H9 (cell line): ENCODE measurements at regions not wholly inside any gene's neighbourhood (a gene's known extent, or its start where the extent isn't known, plus 50 kb on each side); places are given as distances from the start of the nearest gene placed in this dataset.

Experiments
- DNase-seq: peaks from one replicate; pipeline ENCODE4 v3.0.0-alpha.2; 2017
- H2AFZ ChIP-seq: one replicate; pipeline ENCODE4 v1.6.1; 2013; ENCODE audit warnings: mild to moderate bottlenecking, low read length, control low read depth, moderate library complexity
- H2AK5ac ChIP-seq: 2 replicates; pipeline ENCODE4 v1.6.1; 2013; ENCODE audit warnings: low read length, control low read depth, mixed read lengths; ENCODE audit not compliant: insufficient read length
- H2BK120ac ChIP-seq: one replicate; pipeline ENCODE4 v1.6.1; 2013; ENCODE audit warnings: low read depth, mild to moderate bottlenecking, low read length, control low read depth, inconsistent platforms; ENCODE audit not compliant: poor library complexity, severe bottlenecking
- H2BK12ac ChIP-seq: 2 replicates; pipeline ENCODE4 v1.6.1; 2013; ENCODE audit warnings: low read length, control low read depth, mixed read lengths, low read depth; ENCODE audit not compliant: insufficient read length
- H2BK15ac ChIP-seq: 2 replicates; pipeline ENCODE4 v1.6.1; 2013; ENCODE audit warnings: low read depth, low read length, control low read depth
- H2BK20ac ChIP-seq: one replicate; pipeline ENCODE4 v1.6.1; 2013; ENCODE audit warnings: low read depth, mild to moderate bottlenecking, low read length, control low read depth, inconsistent platforms; ENCODE audit not compliant: poor library complexity, severe bottlenecking
- H2BK5ac ChIP-seq: 2 replicates; pipeline ENCODE4 v1.6.1; 2013; ENCODE audit warnings: low read length, control low read depth, mixed read lengths; ENCODE audit not compliant: insufficient read length
- H3K14ac ChIP-seq: 2 replicates; pipeline ENCODE4 v1.6.1; 2013; ENCODE audit warnings: low read length, control low read depth; ENCODE audit not compliant: insufficient read depth
- H3K18ac ChIP-seq: 2 replicates; pipeline ENCODE4 v1.6.1; 2013; ENCODE audit warnings: low read depth, mild to moderate bottlenecking, mixed read lengths, low read length, control low read depth; ENCODE audit not compliant: insufficient read length
- H3K23ac ChIP-seq: 2 replicates; pipeline ENCODE4 v1.6.1; 2013; ENCODE audit warnings: low read length, control low read depth, mixed read lengths, low read depth; ENCODE audit not compliant: insufficient read length
- H3K23me2 ChIP-seq: 2 replicates; pipeline ENCODE4 v1.6.1; 2013; ENCODE audit warnings: low read depth, mild to moderate bottlenecking, mixed read lengths, low read length, control low read depth; ENCODE audit not compliant: insufficient read length, poor library complexity, severe bottlenecking
- H3K27ac ChIP-seq: 2 replicates; pipeline ENCODE4 v1.5.1; 2013; ENCODE audit warnings: low read length, control low read depth, mixed read lengths, low read depth; ENCODE audit not compliant: insufficient read length
- H3K27me3 ChIP-seq: 2 replicates; pipeline ENCODE4 v1.6.1; 2013; ENCODE audit warnings: low read length, control low read depth, inconsistent platforms; ENCODE audit not compliant: insufficient read depth
- H3K4ac ChIP-seq: 2 replicates; pipeline ENCODE4 v1.6.1; 2013; ENCODE audit warnings: low read depth, mild to moderate bottlenecking, control low read depth, inconsistent platforms, low read length, moderate library complexity
- H3K4me1 ChIP-seq: 2 replicates; pipeline ENCODE4 v1.6.1; 2013; ENCODE audit warnings: low read length, control low read depth, inconsistent platforms; ENCODE audit not compliant: insufficient read depth
- H3K4me2 ChIP-seq: 2 replicates; pipeline ENCODE4 v1.6.1; 2013; ENCODE audit warnings: low read length, control low read depth, mixed read lengths; ENCODE audit not compliant: insufficient read length, insufficient read depth
- H3K56ac ChIP-seq: 2 replicates; pipeline ENCODE4 v1.6.1; 2013; ENCODE audit warnings: low read depth, mild to moderate bottlenecking, mixed read lengths, low read length, control low read depth; ENCODE audit not compliant: insufficient read length
- H3K79me1 ChIP-seq: 2 replicates; pipeline ENCODE4 v1.6.1; 2013; ENCODE audit warnings: low read depth, mild to moderate bottlenecking, moderate library complexity, low read length, control low read depth, inconsistent platforms; ENCODE audit not compliant: insufficient read depth, poor library complexity, severe bottlenecking
- H3K79me2 ChIP-seq: 2 replicates; pipeline ENCODE4 v1.6.1; 2013; ENCODE audit warnings: low read length, control low read depth, inconsistent platforms; ENCODE audit not compliant: insufficient read depth
- H3K9ac ChIP-seq: 2 replicates; pipeline ENCODE4 v1.6.1; 2013; ENCODE audit warnings: low read length, control low read depth, mixed read lengths; ENCODE audit not compliant: insufficient read length; ENCODE audit errors: extremely low read depth
- H3K9me3 ChIP-seq: one replicate; pipeline ENCODE4 v1.6.1; 2013; ENCODE audit warnings: low read depth, low read length, inconsistent platforms; ENCODE audit not compliant: control insufficient read depth
- H3T11ph ChIP-seq: one replicate; pipeline ENCODE4 v1.6.1; 2013; ENCODE audit warnings: mild to moderate bottlenecking, low read length, control low read depth, inconsistent platforms
- H4K20me1 ChIP-seq: one replicate; pipeline ENCODE4 v1.6.1; 2013; ENCODE audit not compliant: control insufficient read depth, insufficient read length, insufficient read depth
- H4K5ac ChIP-seq: 2 replicates; pipeline ENCODE4 v1.6.1; 2013; ENCODE audit warnings: low read depth, mild to moderate bottlenecking, mixed read lengths, low read length, control low read depth; ENCODE audit not compliant: insufficient read length
- H4K8ac ChIP-seq: replicated peaks from 2 replicates; pipeline ENCODE4 v1.6.1; 2013; ENCODE audit warnings: low read length, control low read depth, mixed read lengths, low read depth; ENCODE audit not compliant: insufficient read length
- H4K91ac ChIP-seq: 2 replicates; pipeline ENCODE4 v1.6.1; 2013; ENCODE audit warnings: low read depth, mild to moderate bottlenecking, moderate library complexity, mixed read lengths, low read length, control low read depth; ENCODE audit not compliant: insufficient read length
- H3K27ac Mint-ChIP-seq, 3 experiments: 2 replicates in 2 of 3; 3 replicates in 1 of 3; pipeline ENCODE4 v1.8.0; 2020 to 2021; ENCODE audit warnings: mixed read lengths in 3 of 3, mild to moderate bottlenecking in 1 of 3, moderate library complexity in 1 of 3
- H3K27me3 Mint-ChIP-seq: 2 replicates; pipeline ENCODE4 v1.8.0; 2021; ENCODE audit warnings: low read depth, mild to moderate bottlenecking, moderate library complexity, mixed read lengths
- H3K36me3 Mint-ChIP-seq, 3 experiments: 2 replicates in 2 of 3; 3 replicates in 1 of 3; pipeline ENCODE4 v1.8.0; 2020 to 2021; ENCODE audit warnings: low read depth in 3 of 3, mixed read lengths in 3 of 3; ENCODE audit not compliant: insufficient read depth in 1 of 3
- H3K4me1 Mint-ChIP-seq, 2 experiments: 2 replicates each; pipeline ENCODE4 v1.8.0; 2020; ENCODE audit warnings: mixed read lengths in 2 of 2
- H3K4me3 Mint-ChIP-seq, 2 experiments: 2 replicates in 1 of 2; 3 replicates in 1 of 2; pipeline ENCODE4 v1.8.0; 2020 to 2021; ENCODE audit warnings: mild to moderate bottlenecking in 2 of 2, mixed read lengths in 2 of 2, moderate library complexity in 1 of 2
- H3K9me3 Mint-ChIP-seq, 2 experiments: 2 replicates in 1 of 2; 3 replicates in 1 of 2; pipeline ENCODE4 v1.8.0; 2020; ENCODE audit warnings: mild to moderate bottlenecking in 2 of 2, mixed read lengths in 2 of 2, moderate library complexity in 1 of 2
- CTCF ChIP-seq: fragments of 200-600 bp; sonication (generic); conservative IDR thresholded peaks from 3 replicates; pipeline ENCODE4 v1.8.0; 2021; ENCODE audit warnings: antibody characterized with exemption, mild to moderate bottlenecking
- WGBS: extraction: QIAGEN DNeasy Blood & Tissue Kit; methylation state at CpG from one replicate; pipeline ENCODE4 v1.1.7; 2013; ENCODE audit warnings: missing lambda C conversion rate, low lambda C conversion rate, mixed read lengths; ENCODE audit not compliant: insufficient read length; ENCODE audit errors: extremely low coverage; 5-methylcytosine and 5-hydroxymethylcytosine counted together

- no peaks in the 10 kb centered on the region for H3K27me3 Mint-ChIP-seq
- DNase-seq, result no peak
- H3K4me2 ChIP-seq, result no peak overlapping the region
Observed at GRCh38 chr11:26227883-26228502, 103.9 kb upstream of the ANO3 start.

More at GRCh38 chr11:26227883-26228502, 103.9 kb upstream of the ANO3 start:
- no peaks in the 10 kb centered on the region for H3K79me1 ChIP-seq
- H3K36me3 Mint-ChIP-seq, result peaks cover 0 to 4% (median 0%) of the 10 kb centered on the region in 3 experiments; a peak in 3 of 7 replicates
- H3K27ac ChIP-seq, result no peak overlapping the region
- H3K4me1 ChIP-seq, result no peaks in the 10 kb centered on the region
- H2BK15ac ChIP-seq, result no peak overlapping the region
- no peak overlapping the region for H2BK12ac ChIP-seq
- no peak overlapping the region for H2AK5ac ChIP-seq
- no peak overlapping the region for H2BK20ac ChIP-seq
- H2AFZ ChIP-seq, result no peak overlapping the region
- peaks cover 0 to 4% of the 10 kb centered on the region in 2 experiments; a peak in 3 of 5 replicates for H3K9me3 Mint-ChIP-seq
- no peak overlapping the region for H3K18ac ChIP-seq
- no peak overlapping the region for H3K14ac ChIP-seq
- no peaks in the 10 kb centered on the region for H3K9me3 ChIP-seq
- no peaks in the 10 kb centered on the region for H3K4me1 Mint-ChIP-seq
- H3K4me3 Mint-ChIP-seq, result no peak overlapping the region
- H2BK5ac ChIP-seq, result no peak overlapping the region
- H3K23me2 ChIP-seq, result no peaks in the 10 kb centered on the region
- H3K9ac ChIP-seq, result no peak overlapping the region
- H2BK120ac ChIP-seq, result no peak overlapping the region
- no peak overlapping the region for H3K23ac ChIP-seq
- no peak overlapping the region for H3T11ph ChIP-seq
- no peaks in the 10 kb centered on the region for H3K27me3 ChIP-seq
- no peak overlapping the region for H3K27ac Mint-ChIP-seq
- H4K5ac ChIP-seq, result no peak overlapping the region
- no peaks in the 10 kb centered on the region for H4K20me1 ChIP-seq
- no peak overlapping the region for H3K4ac ChIP-seq
- H3K79me2 ChIP-seq, result no peaks in the 10 kb centered on the region
- H4K91ac ChIP-seq, result no peak overlapping the region
- H3K56ac ChIP-seq, result no peak overlapping the region
- no peak overlapping the region for H4K8ac ChIP-seq
- WGBS, result no CpG with 5 or more reads among the region's 3 CpGs
- TF ChIP-seq CTCF, result no peak
